Activated effector memory CD4-positive, alpha-beta T cell treated with anti-CD3 and anti-CD28 coated beads, Interleukin-2, amount 50 U/mL, for 16 hours (primary cell): ENCODE measurements at regions not wholly inside any gene's neighbourhood (a gene's known extent, or its start where the extent isn't known, plus 50 kb on each side); places are given as distances from the start of the nearest gene placed in this dataset.
"Not testable (repeated sequence)": the region's sequence is repeated elsewhere in the genome, so short reads cannot be mapped to it uniquely, and the experiment has no call there.

Experiments
- DNase-seq: peaks from one replicate; pipeline ENCODE4 v3.0.0-alpha.2; 2020

DNA sequence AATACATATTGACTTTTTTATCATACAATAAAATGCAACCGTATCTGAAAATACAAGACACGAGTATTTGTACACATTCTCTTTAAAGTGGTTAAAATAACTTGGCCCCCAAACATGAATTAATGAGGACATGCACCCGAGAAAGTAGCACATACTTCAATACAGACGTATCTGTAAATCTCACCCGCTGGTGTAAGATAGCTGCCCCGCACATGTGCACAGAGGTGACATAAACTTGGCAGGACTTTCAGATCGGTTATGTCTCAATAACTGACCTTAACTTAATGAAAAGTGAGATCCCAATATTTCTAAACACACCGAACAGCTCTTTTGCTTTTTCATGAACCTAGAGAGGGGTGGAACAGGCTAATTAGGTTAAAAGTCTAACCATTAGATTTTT is 91.5 kb upstream of the RPS6KA2 start:
- DNase-seq = no peak

DNA sequence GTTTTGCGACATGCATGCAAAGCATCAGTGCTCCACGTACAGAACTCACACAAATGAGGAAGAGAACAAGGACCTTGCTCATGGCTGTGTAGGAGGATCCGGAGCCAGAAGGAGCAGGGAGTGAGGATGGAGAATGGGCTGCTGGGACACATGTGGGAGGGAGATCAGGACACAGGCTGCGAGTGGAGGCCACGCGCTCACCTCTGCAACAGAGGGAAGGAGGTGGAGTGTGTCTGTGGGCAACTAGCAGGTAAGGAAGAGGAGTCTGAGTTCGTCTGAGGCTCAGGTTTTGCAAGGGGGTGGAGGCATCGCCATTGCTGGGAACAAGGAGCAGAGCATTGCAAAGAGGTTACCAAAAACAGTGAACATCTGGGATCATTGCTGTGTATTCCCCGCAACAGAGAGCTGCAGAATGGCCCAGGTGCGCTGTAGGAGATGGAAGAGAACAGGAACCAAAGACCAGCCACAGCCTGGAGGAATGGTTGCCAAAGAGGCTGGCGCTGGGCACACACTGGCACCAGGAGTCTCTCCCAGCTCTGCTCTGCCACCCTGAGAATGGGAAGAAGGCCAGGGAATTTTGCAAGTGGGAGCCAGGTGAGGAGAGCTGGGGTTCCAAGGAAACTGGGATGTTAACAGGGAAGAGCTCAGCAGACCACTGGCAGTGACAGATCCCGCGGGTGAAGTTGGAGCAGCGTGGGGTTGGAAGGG is 90.0 kb upstream of the RPS6KA2 start:
- DNase-seq = no peak

DNA sequence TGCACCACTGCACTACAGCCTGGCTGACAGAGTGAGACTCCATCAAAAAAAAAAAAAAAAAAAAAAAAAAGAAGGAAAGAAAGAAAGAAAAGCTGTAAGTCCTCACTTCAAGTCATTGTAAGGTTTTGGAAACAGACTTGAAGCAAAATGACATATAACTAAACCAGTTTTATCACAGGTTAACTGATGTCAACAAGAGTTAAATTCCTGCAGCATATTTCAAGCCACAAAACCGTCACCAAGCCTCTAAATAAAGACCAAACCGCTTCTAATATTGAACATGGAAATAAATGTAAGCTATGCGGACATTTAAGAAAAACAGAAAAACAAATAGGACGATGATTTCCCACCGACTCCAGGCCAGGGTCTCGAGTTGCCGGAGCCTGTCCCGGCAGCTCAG is 88.9 kb upstream of the RPS6KA2 start:
- DNase-seq = no peak

- no peak for DNase-seq
Measured at GRCh38 chr6:166715065-166715464, 88.0 kb upstream of the RPS6KA2 start.

DNA sequence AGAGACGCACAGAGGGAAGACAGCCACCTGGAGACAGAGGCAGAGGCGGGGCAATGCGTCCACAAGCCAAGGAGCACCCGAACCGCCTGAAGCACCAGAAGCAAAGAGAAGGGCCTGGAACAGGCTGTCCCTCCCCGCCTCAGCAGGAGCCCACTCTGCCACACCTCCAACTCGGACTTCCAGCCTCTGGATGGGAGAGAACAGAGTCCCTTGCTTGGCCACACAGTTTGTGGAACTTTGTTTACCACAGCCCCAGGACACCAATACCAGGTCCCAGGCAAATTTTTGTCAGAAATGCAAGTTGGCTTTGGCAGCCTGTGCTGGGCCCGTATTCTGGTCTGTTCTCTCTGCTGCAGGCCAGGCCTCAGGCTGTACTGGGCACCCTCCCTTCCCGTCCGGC is 87.5 kb upstream of the RPS6KA2 start:
- DNase-seq = no peak

GRCh38 chr6:166714187-166714510 is 87.1 kb upstream of the RPS6KA2 start:
- no peak for DNase-seq

DNA sequence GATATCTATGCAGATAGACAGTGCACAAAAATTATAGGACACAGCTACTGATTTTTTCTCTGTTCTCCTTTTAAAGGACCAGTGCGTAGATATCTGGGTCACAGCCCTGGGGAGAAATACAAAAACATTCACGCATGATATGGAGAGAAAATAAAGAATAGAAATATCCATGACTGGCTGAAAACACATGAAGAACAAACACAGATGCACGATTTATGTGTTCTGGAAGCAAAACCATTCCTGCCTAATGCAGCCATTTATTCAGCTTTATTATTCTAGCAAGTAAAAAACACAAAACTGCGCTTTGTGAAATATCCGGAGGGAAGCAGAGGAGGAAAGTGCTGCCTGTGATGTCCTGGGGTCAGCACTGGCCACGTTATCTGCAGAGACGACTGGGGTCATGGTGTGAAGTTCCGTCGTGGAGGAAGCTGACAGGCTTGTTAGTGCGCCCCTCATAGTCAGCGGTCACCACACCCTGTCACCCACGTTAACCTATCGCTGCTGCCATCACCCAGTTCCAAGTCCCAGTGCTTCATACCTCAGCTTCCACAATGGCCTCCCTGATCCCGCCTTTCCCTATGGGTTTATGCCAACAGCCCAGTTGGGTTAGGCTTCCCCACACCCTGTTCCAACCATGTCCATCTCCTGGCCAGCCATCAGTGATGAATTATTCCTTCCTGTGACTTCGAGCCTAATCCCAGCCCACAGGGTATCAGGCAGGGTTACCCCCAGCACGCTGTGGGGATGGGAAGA is 86.6 kb upstream of the RPS6KA2 start:
- DNase-seq = no peak

- DNase-seq = no peak
Measured at GRCh38 chr6:166712286-166713228, 85.5 kb upstream of the RPS6KA2 start.

DNA sequence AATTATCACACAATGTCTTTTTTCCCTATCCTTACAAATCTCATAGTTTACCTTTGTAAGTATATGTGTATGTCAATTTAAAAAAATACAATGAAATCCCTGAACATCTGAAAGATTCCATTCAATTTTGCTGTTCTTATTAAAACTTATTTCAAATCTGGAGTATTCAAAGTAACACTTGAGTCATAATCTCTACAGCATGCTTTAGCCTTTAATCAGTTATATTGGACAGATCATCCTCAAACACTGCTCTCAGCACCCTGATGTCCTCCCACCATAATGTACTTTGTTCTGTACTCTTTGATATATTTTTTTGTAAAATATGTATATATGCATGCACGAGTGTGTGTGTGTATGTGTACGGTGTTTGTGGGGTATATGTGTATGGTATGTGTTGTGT is 83.0 kb upstream of the RPS6KA2 start:
- no peak for DNase-seq

- no peak for DNase-seq
Measured at GRCh38 chr6:166708460-166708859, 81.4 kb upstream of the RPS6KA2 start.

GRCh38 chr6:166707045-166707444 is 80.0 kb upstream of the RPS6KA2 start:
- no peak for DNase-seq

DNA sequence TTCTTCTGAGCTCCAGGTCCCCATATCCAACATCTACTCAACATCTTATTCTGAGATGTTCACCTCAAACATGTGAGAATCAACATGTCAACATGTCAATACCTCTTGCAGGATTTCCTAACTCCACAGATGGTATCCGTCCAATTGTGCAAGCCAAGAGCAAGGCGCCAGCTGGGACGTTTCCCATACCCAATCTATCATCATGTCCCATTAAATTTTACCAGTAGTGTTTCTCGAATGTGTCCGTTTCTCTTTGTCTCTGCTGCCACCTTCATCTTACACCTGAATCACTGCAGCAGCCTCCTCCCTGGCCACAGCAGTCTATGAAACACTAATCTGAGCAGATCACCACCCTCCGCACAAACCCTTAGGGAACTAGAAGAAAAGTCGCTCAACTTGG is 78.0 kb upstream of the RPS6KA2 start:
- DNase-seq = no peak

DNA sequence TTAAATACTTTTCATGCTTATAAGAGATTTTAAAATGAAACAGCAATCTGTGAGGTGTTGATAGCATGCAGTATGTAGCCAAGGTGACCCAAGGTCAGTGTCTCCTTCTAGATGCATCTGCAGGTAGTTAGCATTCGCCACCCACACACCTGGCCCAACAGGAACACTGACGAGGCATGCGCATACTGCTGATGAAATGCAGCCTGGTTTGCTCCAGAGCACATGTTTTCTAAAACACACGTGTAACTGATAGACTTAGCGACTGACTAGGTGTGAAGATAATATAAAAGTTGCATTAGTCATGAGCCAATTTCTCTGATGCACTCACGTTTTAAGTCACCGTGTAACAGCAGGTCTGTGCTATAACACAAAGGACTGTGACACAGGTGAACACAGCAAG is 77.1 kb upstream of the RPS6KA2 start:
- no peak for DNase-seq

DNA sequence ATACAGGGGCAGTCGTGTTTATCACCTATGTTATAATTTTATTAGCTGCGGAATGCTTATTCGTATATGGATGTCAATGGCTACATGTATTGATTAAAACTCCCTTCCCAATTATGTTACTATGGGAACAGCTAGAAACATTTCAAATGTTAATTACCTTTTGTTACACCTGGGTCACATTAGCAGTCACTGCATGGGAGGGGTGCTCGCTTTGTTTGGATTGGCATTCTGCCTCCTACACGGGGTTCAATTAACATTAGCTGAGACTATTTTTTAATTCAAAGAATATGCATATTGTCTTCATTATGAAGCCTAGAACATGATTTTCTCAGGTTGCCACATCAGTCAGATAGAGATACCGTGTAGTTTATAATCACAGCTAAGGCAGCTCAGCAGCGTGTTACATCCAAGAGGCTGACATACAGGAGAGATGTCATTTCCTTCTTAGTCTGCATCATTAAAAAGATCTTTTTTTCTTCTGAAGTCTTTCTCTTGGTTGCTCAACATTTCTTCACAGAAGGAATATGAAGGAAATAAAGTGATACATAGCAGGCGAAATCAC is 76.2 kb upstream of the RPS6KA2 start:
- no peak for DNase-seq

DNA sequence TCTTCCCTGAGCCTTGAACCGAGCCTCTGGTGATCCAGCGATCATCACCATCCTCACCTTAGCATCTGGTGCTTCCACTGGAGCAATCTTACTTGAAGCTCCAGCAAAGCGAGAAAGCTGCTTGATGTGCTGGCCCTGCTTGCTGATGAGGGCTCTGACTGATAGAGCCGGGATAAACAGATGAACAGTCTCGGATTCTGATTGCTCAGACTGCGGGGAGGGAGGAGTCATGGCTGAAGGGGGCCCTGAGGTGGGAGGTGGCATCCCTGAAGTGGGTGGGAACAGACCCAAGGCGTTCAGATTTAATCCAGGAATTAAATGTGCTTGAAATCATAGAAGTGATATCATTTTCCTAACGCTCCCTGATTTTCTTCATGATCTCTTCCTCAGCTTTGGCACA is 74.4 kb upstream of the RPS6KA2 start:
- not testable (repeated sequence) for DNase-seq

GRCh38 chr6:166700871-166701270 is 73.8 kb upstream of the RPS6KA2 start:
- not testable (repeated sequence) for DNase-seq

GRCh38 chr6:166697113-166697512 is 70.1 kb upstream of the RPS6KA2 start:
- no peak for DNase-seq

GRCh38 chr6:166693880-166694279 is 66.8 kb upstream of the RPS6KA2 start:
- DNase-seq = no peak

DNA sequence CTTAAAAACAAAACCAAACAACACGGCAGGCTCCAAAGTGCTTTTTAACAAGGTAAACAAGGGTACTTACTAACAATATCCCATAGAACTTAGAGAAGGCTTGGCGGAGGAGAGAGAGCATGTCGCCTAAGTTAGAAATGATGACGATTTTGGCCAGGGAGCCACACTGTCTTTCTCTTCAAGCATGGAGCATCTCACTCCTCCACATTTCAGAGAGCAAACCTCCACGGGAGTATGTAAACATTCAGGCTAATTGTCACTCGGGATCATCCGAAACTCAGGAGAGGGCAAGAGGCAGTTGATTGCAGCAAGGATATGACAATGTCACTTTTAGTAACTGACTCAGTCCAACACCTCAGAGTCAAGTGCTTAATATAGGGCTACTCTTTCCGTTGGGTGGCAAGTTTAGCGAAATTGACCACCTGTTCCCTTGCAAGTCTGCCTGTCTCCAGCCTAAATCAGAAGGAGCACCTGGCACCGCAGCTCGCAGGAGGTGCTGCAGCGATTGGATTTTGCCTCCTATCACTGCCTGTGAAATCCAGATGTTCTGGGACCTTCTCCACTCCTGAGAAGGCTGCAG is 65.8 kb upstream of the RPS6KA2 start:
- DNase-seq = no peak

DNA sequence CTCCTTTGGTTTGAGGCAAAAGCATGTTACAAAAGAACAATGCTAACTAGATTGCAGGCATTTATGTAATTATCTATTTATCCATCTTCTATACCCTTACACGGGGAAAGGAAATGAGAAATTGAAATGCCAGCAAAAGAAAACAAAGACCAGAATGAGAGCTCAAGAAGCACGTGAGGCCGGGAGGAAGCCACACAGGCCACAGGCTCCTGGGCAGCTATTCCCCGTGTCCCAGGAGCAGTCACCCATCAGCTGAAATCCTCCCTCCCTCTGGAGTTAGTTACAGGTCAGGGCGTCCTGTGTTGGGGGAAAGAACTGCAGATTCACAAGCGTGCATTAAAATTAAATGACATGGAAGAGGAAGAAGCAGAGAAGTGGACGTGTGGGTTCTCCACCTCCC is 64.7 kb upstream of the RPS6KA2 start:
- DNase-seq = no peak

GRCh38 chr6:166691199-166691598 is 64.1 kb upstream of the RPS6KA2 start:
- DNase-seq = no peak

GRCh38 chr6:166689687-166690086 is 62.6 kb upstream of the RPS6KA2 start:
- no peak for DNase-seq

DNA sequence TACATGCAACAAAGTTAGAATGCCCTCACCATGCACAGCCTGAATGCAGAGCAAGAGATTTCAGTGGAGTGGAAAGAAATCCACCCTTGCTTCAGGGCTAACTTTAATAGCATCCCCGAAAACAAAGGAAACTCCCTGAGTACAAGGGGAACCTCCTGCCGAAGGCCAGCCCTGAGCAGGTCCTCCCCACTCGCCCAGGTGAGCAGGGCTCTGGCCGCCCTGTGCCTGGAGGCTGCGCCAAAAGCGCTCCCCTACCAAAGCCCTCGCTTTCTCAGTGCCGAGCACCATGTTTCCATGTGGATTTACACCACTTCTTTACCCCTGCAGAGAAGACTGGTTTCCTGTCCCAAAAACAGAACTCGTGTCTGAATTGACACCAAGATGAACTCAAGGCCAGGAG is 61.9 kb upstream of the RPS6KA2 start:
- no peak for DNase-seq
